ENCODE measurements at regions not wholly inside any gene's neighbourhood (a gene's known extent, or its start where the extent isn't known, plus 50 kb on each side); places are given as distances from the start of the nearest gene placed in this dataset.

DNA sequence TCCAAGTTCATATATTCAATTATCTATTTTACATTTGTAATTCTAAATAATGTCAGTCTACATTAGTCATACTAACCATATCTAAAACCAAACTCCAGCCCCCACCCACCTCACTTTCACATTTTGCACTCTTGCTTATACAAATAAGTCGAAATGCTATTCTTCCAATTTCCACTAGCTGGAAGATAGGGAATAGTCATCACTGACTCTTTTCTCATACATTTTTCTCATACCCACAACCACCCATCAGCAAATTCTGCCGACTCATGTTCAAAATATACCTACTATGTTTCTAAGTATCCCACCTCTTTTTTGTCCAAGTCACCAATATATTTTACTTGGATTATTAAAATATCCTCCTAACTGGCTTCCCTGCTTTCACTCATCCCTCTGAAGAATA lies 93.2 kb upstream of the DGKB start:
- TF ChIP-seq, protein P1, sequence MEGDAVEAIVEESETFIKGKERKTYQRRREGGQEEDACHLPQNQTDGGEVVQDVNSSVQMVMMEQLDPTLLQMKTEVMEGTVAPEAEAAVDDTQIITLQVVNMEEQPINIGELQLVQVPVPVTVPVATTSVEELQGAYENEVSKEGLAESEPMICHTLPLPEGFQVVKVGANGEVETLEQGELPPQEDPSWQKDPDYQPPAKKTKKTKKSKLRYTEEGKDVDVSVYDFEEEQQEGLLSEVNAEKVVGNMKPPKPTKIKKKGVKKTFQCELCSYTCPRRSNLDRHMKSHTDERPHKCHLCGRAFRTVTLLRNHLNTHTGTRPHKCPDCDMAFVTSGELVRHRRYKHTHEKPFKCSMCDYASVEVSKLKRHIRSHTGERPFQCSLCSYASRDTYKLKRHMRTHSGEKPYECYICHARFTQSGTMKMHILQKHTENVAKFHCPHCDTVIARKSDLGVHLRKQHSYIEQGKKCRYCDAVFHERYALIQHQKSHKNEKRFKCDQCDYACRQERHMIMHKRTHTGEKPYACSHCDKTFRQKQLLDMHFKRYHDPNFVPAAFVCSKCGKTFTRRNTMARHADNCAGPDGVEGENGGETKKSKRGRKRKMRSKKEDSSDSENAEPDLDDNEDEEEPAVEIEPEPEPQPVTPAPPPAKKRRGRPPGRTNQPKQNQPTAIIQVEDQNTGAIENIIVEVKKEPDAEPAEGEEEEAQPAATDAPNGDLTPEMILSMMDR (IDR thresholded peaks at IDR 0.05): no peak
- TF ChIP-seq POLR2A (IDR thresholded peaks at IDR 0.05): no peak
